GM19025 (cell line): ENCODE measurements at regions not wholly inside any gene's neighbourhood (a gene's known extent, or its start where the extent isn't known, plus 50 kb on each side); places are given as distances from the start of the nearest gene placed in this dataset.

Experiments
- ATAC-seq: cut with Tn5 transposase; IDR thresholded peaks from one replicate; pipeline ENCODE4 v1.9.1; 2021; ENCODE audit warnings: mild to moderate bottlenecking, low read depth, moderate library complexity; ENCODE audit not compliant: unreplicated experiment

DNA sequence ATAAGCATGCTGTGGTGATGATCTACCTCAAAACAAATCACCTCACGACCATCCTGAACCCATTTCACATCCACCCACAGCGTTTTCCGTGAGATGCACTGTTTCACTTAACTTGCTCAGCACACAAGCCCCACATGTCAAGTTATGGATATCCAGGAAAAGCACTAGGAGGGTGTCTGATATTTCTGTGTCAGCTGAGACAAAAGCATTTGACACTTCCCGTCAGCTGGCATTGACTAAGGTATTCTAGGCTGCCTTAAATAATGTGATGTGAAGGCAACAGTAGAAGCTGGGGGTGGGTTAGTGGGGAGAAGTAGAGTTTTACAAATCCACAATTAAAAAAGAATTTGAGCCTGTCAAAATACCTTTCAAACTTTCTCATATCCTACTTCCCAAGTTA is 68.7 kb upstream of the MDFIC start:
- ATAC-seq = no peak

DNA sequence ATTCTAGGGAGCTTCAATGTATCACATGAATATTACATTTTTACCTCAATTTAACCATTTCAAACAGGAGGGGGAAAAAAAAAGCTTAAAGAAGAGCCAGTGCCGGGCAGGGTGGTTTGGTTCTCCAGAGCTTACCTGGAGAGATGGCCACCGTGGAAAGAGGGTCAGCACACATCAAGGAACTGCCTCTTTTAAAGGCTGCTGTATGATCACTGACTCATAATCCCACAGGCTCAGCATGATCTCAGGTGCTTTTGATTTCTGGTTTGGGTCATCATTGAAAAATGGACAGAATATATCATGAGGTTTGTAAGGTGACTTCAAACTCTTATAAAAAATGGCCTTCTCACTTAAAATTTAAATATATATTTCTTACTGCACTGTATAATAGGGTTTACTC is 67.5 kb upstream of the MDFIC start:
- ATAC-seq = no peak

DNA sequence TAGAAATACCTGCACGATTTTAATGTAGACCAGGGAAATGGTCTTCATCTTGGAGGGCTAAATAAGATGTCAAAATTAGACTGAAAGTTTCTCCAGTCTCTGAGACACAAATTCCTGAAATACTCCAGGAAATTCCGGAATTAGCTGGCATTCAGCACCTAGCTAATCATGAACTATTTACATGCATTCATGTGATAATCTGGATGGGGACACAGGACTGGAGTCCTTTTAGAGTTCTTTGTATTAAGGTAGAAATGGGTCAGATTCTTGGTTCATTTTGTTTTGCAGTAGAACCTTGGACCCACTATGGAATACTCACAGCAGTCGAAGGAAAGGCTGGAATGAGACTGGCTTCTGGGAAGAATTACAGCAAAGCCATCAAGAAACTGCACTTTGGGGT is 65.3 kb upstream of the MDFIC start:
- no peak for ATAC-seq

DNA sequence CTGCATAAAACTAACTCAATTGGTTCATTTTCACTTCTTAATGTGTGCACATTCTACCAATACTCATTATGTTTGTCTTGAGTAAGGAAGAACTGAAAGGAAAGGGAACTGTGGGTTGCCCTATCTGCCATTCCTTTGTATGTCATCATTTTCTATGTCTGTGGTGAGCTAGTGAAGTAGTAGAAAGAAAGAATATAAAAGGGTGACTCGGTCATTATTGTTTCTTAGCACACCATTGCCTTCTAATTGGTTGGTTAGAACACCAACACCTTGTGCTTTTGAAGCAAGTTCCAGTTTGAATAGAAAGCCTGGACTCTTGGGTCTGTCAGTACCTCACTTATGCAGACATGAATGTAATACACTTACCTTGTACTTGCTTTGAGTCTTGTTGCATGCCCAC is 64.3 kb upstream of the MDFIC start:
- ATAC-seq = no peak

DNA sequence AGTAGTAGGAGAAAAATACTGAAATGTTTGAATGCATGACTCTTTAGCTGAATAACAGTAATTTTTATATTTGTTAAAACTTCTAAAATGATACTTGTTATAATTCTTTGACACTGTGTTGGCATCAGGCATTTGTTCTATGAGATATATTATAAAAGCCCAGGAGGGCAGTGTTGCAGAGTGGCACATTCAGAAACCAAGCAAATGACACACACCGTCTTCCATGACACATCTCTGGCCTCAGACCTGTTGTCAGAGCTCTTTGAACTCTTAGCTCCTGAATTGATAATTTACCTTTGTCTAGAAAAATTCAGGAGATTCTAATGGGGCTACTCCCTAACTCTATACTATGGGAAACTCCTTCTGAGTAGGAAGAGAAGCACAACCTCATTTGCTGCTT is 62.4 kb upstream of the MDFIC start:
- ATAC-seq = no peak

DNA sequence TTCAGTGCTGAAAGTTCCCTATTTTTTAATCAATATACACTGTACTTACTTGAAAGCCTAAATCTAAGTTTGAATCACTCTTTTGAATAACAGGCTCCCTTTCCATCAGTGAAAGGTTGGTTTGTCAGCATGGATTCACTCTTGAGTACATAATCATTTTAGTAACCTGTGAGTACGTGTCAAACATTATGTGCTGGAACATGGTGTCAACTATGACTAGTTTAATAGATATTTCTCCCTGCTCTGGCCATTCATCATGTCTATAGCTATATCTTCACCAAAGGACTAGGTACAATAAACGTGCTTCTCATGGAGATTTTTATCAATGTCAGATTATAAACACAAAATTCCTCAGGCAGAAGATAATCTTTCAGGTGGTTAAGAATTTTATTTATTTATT is 61.7 kb upstream of the MDFIC start:
- ATAC-seq = no peak

GRCh38 chr7:114862406-114862805 is 59.5 kb upstream of the MDFIC start:
- ATAC-seq = no peak

DNA sequence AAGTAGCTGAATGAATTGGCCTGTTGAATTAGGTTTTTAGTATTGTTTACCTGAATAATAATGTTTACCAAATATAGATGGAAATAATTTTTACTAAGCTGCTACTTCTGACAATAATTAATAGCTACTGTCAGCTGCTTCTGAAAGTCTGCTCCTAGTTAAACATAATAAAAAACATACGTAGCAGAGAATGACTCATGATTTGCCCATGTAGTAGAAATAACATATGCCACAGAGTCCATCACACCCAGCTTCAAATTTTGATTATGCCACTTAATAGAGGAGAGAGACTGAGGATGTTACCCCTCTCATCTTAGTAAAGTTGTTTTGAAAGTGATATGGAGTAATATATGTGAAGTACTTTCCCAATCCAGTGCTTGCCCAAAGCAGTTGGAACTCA is 57.6 kb upstream of the MDFIC start:
- ATAC-seq = no peak

GRCh38 chr7:114865564-114865963 is 56.3 kb upstream of the MDFIC start:
- peak; percentile 92 for ATAC-seq
